ENCODE measurements at regions not wholly inside any gene's neighbourhood (a gene's known extent, or its start where the extent isn't known, plus 50 kb on each side); places are given as distances from the start of the nearest gene placed in this dataset.

DNA sequence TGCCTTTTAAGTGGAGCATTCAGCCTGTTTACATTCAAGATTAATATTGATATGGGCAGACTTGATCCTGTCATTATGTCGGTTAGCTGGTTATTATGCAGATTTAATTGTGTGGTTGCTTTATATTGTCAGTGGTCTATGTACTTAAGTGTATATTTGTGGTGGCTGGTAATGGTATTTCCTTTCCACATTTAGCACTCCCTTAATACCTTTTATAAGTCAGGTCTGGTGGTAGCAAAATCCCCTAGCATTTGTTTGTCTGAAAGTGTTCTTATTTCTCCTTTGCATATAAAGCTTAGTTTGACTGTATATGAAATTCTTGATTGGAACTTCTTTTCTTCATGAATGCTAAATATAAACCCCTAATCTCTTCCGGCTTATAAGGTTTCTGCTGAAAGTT is 403.7 kb upstream of the EPHA5 start:
- DNase-seq: no peak
- Mint-ChIP-seq H3K4me1 (no peaks in the 10 kb centered on the region), H3K4me3 (no peak overlapping the region), H3K27me3 (no peaks in the 10 kb centered on the region), H3K27ac (no peak overlapping the region), H3K36me3 (no peaks in the 10 kb centered on the region), H3K9me3 (peaks cover 11% of the 10 kb centered on the region)
- CTCF ChIA-PET: no interaction called here

DNA sequence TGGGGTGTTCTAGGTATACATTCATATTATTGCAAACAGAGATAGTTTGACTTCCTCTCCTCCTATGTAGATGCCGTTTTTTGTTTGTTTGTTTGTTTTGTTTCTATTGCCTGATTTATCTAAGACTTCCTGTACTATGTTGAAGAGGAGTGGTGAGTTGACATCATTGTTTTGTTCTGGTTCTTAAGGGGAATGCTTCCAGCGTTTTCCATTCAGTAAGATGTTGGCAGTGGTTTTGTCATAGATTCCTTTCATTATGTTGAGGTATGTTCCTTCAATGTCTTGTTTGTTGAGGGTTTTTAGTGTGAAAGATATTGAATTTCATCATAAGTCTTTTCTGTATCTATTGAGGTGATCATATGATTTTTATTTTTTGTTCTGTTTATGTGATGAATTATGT is 401.6 kb upstream of the EPHA5 start:
- no peaks in the 10 kb centered on the region for H3K4me1 Mint-ChIP-seq
- H3K27me3 Mint-ChIP-seq: no peaks in the 10 kb centered on the region
- H3K4me3 Mint-ChIP-seq: no peak overlapping the region
- H3K9me3 Mint-ChIP-seq: peaks cover 11% of the 10 kb centered on the region
- CTCF ChIA-PET: no interaction called here
- no peaks in the 10 kb centered on the region for H3K36me3 Mint-ChIP-seq
- no peak overlapping the region for H3K27ac Mint-ChIP-seq
- no peak for DNase-seq

DNA sequence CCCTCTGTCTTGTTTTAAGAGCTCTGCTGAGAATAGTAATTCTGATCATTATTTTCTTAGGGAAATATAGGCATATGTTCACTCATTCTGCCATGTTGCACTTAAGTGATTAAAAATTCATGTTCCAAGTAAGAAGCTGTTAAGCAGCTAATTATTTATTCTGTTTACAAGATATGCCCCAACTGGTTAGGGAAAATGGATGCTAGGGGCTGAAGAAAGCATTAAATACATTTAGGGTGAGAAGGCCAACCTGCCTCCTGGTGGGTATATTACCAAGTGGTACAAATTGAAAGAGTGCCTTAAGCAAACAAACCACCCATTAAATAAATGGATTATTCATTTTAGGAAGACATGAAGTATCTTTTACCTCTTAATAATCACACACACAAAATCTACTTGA is 392.6 kb upstream of the EPHA5 start:
- H3K36me3 Mint-ChIP-seq: no peaks in the 10 kb centered on the region
- CTCF ChIA-PET: no interaction called here
- no peaks in the 10 kb centered on the region for H3K4me1 Mint-ChIP-seq
- no peak overlapping the region for H3K4me3 Mint-ChIP-seq
- H3K27ac Mint-ChIP-seq: no peak overlapping the region
- peaks cover 10% of the 10 kb centered on the region for H3K9me3 Mint-ChIP-seq
- no peaks in the 10 kb centered on the region for H3K27me3 Mint-ChIP-seq
- DNase-seq: no peak

DNA sequence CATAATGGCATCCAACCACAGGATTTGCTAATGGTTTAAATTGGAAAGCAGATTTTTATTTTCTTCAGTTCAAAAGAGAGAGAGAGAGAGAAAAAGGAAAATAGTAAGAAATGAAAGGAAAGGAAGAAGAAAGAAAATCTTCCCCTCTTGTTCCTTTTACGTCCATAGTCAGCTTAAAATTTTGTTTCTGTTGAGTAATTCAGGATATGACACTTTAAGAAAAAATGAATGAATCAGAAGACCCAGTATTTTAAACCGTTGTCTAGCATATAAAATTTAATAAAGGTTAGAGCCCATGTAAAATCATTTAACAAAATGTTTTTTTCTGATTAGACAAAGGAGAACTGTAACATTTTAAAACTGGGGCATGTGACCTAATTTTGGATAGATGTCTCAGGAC is 391.8 kb upstream of the EPHA5 start:
- Mint-ChIP-seq H3K27ac (no peak overlapping the region), H3K4me3 (no peak overlapping the region), H3K36me3 (no peaks in the 10 kb centered on the region), H3K27me3 (no peaks in the 10 kb centered on the region), H3K9me3 (peaks cover 12% of the 10 kb centered on the region), H3K4me1 (no peaks in the 10 kb centered on the region)
- no peak for DNase-seq
- CTCF ChIA-PET: no interaction called here

DNA sequence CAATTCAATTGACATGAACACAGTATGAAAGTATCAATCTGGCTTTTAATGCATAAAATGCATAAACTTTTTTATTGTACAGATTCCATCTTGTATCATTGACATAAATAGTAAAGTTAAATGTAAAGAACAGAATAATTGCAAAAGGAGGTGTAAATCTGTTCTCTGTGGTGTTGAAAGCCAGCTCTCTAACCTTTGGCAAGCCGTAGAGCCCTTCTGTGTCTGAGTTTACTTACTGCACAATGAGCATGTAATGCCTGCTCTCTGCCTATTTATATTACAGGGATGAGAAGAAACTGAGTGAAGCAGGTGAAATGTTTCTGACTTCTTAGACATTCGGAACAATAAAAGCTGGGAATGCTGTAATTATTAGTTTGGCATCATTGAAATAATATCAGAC is 389.3 kb upstream of the EPHA5 start:
- CTCF ChIA-PET: no interaction called here
- no peaks in the 10 kb centered on the region for H3K36me3 Mint-ChIP-seq
- no peak for DNase-seq
- no peak overlapping the region for H3K27ac Mint-ChIP-seq
- no peak overlapping the region for H3K4me3 Mint-ChIP-seq
- no peaks in the 10 kb centered on the region for H3K27me3 Mint-ChIP-seq
- no peaks in the 10 kb centered on the region for H3K4me1 Mint-ChIP-seq
- peaks cover 17% of the 10 kb centered on the region for H3K9me3 Mint-ChIP-seq

DNA sequence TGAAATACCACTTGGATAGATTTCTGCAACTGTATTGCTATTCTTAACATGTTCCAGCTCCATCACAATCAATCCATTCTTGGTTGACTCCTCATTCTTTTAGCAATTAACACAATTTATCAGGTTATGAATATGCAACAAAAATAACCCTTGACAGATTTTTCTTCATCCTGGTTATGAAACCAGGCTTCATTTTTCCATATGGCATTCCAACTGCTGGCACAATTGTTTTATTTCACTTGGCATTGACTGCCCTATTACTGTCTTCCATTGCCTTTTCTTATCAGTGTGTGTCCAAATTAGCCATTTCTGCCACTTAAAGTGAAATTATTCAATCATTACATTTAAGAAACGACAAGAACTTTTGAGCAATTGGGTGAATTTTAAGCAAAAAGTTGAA is 388.8 kb upstream of the EPHA5 start:
- CTCF ChIA-PET: no interaction called here
- H3K36me3 Mint-ChIP-seq: no peaks in the 10 kb centered on the region
- no peaks in the 10 kb centered on the region for H3K27me3 Mint-ChIP-seq
- DNase-seq: no peak
- no peaks in the 10 kb centered on the region for H3K4me1 Mint-ChIP-seq
- H3K4me3 Mint-ChIP-seq: no peak overlapping the region
- H3K27ac Mint-ChIP-seq: no peak overlapping the region
- peaks cover 17% of the 10 kb centered on the region for H3K9me3 Mint-ChIP-seq

DNA sequence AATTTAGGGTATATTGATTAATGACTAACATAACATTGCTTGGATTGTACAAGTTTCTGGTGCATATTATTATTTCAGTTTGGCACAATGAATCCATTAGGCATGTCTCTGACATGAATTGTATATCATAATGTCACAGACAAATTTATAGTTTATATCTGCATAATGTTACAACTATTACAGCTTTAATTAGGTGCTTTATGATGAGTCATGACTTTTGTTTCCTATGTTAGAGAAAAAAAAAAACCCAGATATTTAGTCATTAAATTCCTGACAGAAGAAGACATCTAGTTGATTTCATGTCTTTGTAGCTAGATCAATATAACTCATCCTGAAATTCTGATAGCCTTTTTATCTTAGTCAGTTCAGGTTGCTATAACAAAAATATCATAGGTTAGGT is 385.7 kb upstream of the EPHA5 start:
- Mint-ChIP-seq H3K4me1 (no peaks in the 10 kb centered on the region), H3K27ac (no peak overlapping the region), H3K9me3 (peaks cover 14% of the 10 kb centered on the region), H3K27me3 (no peaks in the 10 kb centered on the region), H3K4me3 (no peak overlapping the region), H3K36me3 (no peaks in the 10 kb centered on the region)
- CTCF ChIA-PET: no interaction called here
- DNase-seq: no peak

DNA sequence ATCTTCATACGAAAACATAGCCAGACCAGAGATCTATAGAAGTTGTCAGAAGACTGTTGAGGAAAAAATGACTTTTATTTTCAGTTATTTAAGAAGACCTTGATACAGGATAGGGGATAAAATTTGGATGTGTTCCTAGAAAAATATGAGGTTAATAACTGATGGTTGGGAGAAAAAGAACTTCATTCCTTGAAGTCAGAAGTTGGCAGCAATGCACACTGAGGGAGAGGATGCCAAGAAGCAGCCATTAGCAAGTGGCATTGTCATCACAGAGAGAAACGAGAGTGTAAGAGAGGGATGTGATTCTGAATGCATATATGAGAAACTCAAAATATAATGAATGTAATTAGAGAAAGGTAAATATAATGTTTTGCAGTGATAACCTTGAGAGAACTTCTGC is 382.1 kb upstream of the EPHA5 start:
- Mint-ChIP-seq H3K9me3 (peaks cover 10% of the 10 kb centered on the region), H3K27ac (no peak overlapping the region), H3K27me3 (no peaks in the 10 kb centered on the region), H3K4me3 (no peak overlapping the region), H3K36me3 (no peaks in the 10 kb centered on the region), H3K4me1 (no peaks in the 10 kb centered on the region)
- CTCF ChIA-PET: no interaction called here
- DNase-seq: no peak

DNA sequence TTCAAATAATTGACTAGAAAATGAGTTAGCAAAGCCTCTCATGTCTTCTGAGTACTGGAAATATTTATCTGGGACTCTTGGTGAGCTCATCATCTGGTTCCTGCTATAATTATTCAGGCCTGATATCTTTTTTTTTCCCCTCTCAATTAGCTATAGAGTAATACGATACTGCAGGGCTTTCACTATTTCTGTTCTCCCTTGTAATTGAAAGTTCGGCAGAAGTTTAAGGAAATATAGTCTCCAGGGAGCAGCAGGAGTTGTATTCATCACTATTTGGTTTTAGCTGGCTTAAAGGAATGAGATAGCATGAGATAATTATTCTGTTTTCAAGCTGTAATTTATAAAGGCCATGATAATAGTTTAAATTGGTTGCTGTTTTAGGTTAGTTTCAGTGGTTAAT is 378.6 kb upstream of the EPHA5 start:
- H3K27me3 Mint-ChIP-seq: no peaks in the 10 kb centered on the region
- peaks cover 4% of the 10 kb centered on the region for H3K9me3 Mint-ChIP-seq
- no peak overlapping the region for H3K4me3 Mint-ChIP-seq
- CTCF ChIA-PET: no interaction called here
- DNase-seq: no peak
- no peaks in the 10 kb centered on the region for H3K4me1 Mint-ChIP-seq
- H3K36me3 Mint-ChIP-seq: no peaks in the 10 kb centered on the region
- H3K27ac Mint-ChIP-seq: no peak overlapping the region

DNA sequence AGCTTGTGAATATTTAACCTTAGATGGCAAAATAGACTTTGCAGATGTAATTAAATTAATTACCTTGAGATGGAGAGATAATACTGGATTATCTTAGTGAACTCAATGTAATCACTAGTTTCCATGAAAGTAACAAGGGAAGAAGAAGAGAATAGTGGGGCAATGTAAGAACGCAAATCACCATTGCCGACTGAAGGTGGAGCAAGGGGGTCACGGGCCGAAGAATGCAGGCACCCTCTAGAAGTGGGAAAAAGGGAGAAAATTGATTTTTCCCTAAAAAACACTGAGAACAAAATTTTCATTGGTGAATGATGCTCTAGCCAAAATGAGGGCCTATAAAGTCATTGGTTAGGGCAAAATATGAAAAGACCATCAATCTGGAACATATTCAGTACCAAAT is 375.6 kb upstream of the EPHA5 start:
- no peak overlapping the region for H3K4me3 Mint-ChIP-seq

DNA sequence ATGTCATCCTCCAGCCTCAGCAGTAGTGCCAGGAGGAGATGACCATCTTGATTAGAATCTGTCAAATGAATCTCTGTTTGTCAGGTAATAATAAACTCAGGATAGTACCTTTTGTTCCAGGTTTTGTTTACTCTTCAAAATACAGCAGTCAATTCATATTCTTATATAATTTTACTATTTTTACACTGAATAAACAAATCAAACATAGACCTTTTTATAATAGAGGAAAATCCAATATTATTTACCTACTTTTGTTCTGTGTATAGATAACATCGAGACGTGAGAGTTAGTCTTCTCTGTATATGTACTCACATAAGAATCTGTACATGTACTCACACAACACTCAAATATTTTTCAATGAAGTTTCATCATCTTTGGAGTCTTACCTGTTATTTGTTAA is 365.4 kb upstream of the EPHA5 start:
- no peaks in the 10 kb centered on the region for H3K27me3 Mint-ChIP-seq
- no peaks in the 10 kb centered on the region for H3K36me3 Mint-ChIP-seq

More for the DNA sequence above, 375.6 kb upstream of the EPHA5 start:
- Mint-ChIP-seq H3K27ac (no peak overlapping the region), H3K9me3 (peaks cover 5% of the 10 kb centered on the region), H3K4me1 (no peaks in the 10 kb centered on the region), H3K36me3 (no peaks in the 10 kb centered on the region), H3K27me3 (no peaks in the 10 kb centered on the region)
- CTCF ChIA-PET: no interaction called here
- DNase-seq: no peak

DNA sequence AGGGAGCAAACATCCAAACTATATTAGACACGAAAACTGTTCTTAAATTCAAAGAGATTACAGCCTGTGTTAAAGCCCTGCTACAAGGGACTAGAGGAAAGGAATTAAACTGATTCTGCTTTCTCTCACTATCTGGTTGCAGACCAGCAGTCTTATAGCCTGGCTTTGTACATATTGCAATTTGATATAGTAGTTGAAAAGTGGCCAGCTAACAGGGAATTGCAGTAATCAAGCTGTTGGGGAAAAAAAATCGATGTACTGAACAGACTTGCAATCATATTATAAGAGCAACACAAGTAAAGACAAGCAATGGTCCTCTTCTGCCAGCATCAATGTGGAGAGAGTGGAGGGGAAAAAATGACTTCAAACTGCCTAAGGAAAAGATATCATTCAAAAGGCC is 364.4 kb upstream of the EPHA5 start:
- CTCF ChIA-PET: no interaction called here

More for the DNA sequence above, 365.4 kb upstream of the EPHA5 start:
- DNase-seq: no peak
- CTCF ChIA-PET: no interaction called here
- Mint-ChIP-seq H3K4me1 (no peaks in the 10 kb centered on the region), H3K9me3 (peaks cover 2% of the 10 kb centered on the region), H3K27ac (no peak overlapping the region), H3K4me3 (no peak overlapping the region)

DNA sequence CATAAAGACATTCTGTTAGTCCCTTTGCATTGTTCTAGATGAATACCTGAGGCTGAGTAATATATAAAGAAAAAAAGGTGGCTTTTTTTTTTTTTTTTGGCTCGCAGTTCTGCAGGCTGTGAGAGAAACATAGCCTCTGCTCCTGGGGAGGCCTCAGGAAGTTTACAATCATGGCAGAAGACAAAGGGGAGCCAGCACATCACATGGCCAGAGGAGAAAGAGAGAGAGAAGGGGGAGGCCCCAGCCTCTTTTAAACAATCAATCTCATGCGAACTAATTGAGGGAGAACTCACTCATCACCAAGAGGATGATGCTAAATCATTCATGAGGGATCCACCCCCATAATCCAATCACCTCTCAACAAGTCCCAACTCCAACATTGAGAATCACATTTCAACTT is 364.0 kb upstream of the EPHA5 start:
- DNase-seq: no peak
- Mint-ChIP-seq H3K27ac (no peak overlapping the region), H3K27me3 (no peaks in the 10 kb centered on the region), H3K36me3 (no peaks in the 10 kb centered on the region), H3K4me3 (no peak overlapping the region), H3K4me1 (no peaks in the 10 kb centered on the region), H3K9me3 (no peaks in the 10 kb centered on the region)
- CTCF ChIA-PET: no interaction called here

More for the DNA sequence above, 364.4 kb upstream of the EPHA5 start:
- no peaks in the 10 kb centered on the region for H3K4me1 Mint-ChIP-seq
- no peak overlapping the region for H3K27ac Mint-ChIP-seq
- peaks cover under 1% of the 10 kb centered on the region for H3K9me3 Mint-ChIP-seq
- H3K4me3 Mint-ChIP-seq: no peak overlapping the region
- H3K27me3 Mint-ChIP-seq: no peaks in the 10 kb centered on the region
- H3K36me3 Mint-ChIP-seq: no peaks in the 10 kb centered on the region
- no peak for DNase-seq

DNA sequence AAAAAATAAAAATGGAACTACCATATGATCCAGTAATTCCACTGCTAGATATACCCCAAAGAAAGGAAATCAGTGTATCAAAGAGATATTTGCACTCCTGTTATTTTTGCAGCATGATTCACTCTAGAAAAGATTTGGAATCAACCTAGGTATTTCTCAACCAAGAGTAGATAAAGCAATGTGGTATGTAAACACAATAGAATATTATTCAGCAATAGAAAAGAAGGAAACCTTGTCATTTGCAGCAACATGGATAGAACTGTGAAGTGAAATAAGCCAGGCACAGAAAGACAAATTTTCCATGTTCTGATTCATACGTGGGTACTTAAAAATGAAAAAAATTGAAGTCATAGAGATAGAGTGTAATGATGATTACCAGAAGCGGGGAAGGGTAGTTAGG is 362.3 kb upstream of the EPHA5 start:
- no peaks in the 10 kb centered on the region for H3K9me3 Mint-ChIP-seq
- CTCF ChIA-PET: no interaction called here
- H3K4me1 Mint-ChIP-seq: no peaks in the 10 kb centered on the region
- no peaks in the 10 kb centered on the region for H3K36me3 Mint-ChIP-seq
- DNase-seq: no peak
- no peaks in the 10 kb centered on the region for H3K27me3 Mint-ChIP-seq
- no peak overlapping the region for H3K27ac Mint-ChIP-seq
- H3K4me3 Mint-ChIP-seq: no peak overlapping the region

DNA sequence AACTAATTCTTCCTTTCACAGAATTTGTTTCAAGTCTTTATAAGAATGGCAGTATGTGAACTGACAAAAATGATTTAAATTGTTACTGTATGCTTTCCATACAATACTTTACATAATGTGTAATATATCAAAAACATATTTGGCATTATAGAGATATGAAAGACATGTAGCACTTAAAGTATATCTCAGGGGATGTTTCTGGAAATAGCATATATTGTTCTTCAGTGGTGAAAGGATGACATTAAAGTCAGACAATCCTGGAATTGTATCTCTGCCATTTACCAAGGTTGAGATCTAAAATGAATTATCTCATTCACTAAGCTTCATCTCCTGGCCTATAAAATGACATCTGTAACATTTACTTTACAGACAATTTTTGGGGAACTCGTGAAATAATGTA is 358.4 kb upstream of the EPHA5 start:
- no peaks in the 10 kb centered on the region for H3K4me1 Mint-ChIP-seq
- CTCF ChIA-PET: no interaction called here
- no peak overlapping the region for H3K27ac Mint-ChIP-seq
- peaks cover 8% of the 10 kb centered on the region for H3K9me3 Mint-ChIP-seq
- DNase-seq: no peak
- H3K4me3 Mint-ChIP-seq: no peak overlapping the region
- no peaks in the 10 kb centered on the region for H3K36me3 Mint-ChIP-seq
- H3K27me3 Mint-ChIP-seq: no peaks in the 10 kb centered on the region

DNA sequence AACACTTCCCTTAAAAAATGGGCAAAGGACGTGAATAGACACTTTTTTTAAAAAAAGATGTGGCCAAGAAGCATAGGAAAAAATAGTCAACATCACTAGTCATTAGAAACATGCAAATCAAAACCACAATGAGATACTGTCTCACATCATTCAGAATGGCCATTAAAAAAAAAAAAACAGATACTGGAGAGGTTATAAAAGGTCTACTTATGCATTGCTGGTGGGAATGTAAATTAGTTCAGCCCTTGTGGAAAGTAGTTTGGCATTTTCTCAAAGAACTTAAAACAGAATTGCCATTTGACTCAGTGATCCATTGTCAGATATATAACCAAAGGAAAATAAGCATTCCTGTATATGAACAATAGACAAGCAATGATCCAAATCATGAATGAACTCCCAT is 352.8 kb upstream of the EPHA5 start:
- DNase-seq: no peak
- Mint-ChIP-seq H3K36me3 (no peaks in the 10 kb centered on the region), H3K4me1 (no peaks in the 10 kb centered on the region), H3K27ac (no peak overlapping the region), H3K27me3 (no peaks in the 10 kb centered on the region), H3K9me3 (peaks cover 34% of the 10 kb centered on the region), H3K4me3 (no peak overlapping the region)
- CTCF ChIA-PET: no interaction called here

All from activated naive CD4-positive, alpha-beta T cell treated with anti-CD3 and anti-CD28 coated beads, Interleukin-2, amount 10 ng/mL, durations not matched to agents 7 days and 5 days (primary cell).